Immature natural killer cell (primary cell): ENCODE measurements at regions not wholly inside any gene's neighbourhood (a gene's known extent, or its start where the extent isn't known, plus 50 kb on each side); places are given as distances from the start of the nearest gene placed in this dataset.

Experiments used
- DNase-seq, 3 donors: peaks; one replicate each; pipeline ENCODE4 v3.0.0; 2022; ENCODE audit warnings: mixed read lengths in 1 of 3
- H3K27ac Mint-ChIP-seq, 6 donors: one replicate each; pipeline ENCODE4 v1.8.0; 2020; ENCODE audit warnings: mixed read lengths in 6 of 6, mild to moderate bottlenecking in 5 of 6, inconsistent platforms in 4 of 6, moderate library complexity in 3 of 6
- H3K27me3 Mint-ChIP-seq, 3 donors: one replicate each; pipeline ENCODE4 v1.8.0; 2020 to 2021; ENCODE audit warnings: low read depth in 3 of 3, mild to moderate bottlenecking in 3 of 3, mixed read lengths in 3 of 3, moderate library complexity in 3 of 3, inconsistent platforms in 1 of 3
- H3K36me3 Mint-ChIP-seq, 3 donors: one replicate each; pipeline ENCODE4 v1.8.0; 2020; ENCODE audit warnings: mixed read lengths in 3 of 3, inconsistent platforms in 2 of 3, mild to moderate bottlenecking in 2 of 3
- H3K4me1 Mint-ChIP-seq, 2 donors: one replicate each; pipeline ENCODE4 v1.8.0; 2020; ENCODE audit warnings: inconsistent platforms in 2 of 2, mild to moderate bottlenecking in 2 of 2, mixed read lengths in 2 of 2, moderate library complexity in 1 of 2
- H3K4me3 Mint-ChIP-seq, 5 donors: one replicate each; pipeline ENCODE4 v1.8.0; 2020; ENCODE audit warnings: mild to moderate bottlenecking in 5 of 5, mixed read lengths in 5 of 5, inconsistent platforms in 3 of 5, moderate library complexity in 3 of 5
- H3K9me3 Mint-ChIP-seq, 6 donors: one replicate each; pipeline ENCODE4 v1.8.0; 2020; ENCODE audit warnings: mild to moderate bottlenecking in 6 of 6, mixed read lengths in 6 of 6, inconsistent platforms in 4 of 6, moderate library complexity in 3 of 6

GRCh38 chr2:5325523-5325922 is 366.7 kb upstream of the SOX11 start:
- Mint-ChIP-seq H3K4me1 (no peaks in the 10 kb centered on the region), H3K27ac (no peak overlapping the region), H3K36me3 (no peaks in the 10 kb centered on the region), H3K9me3 (peaks cover 0 to 32% (median 7%) of the 10 kb centered on the region in 6 donors), H3K27me3 (no peaks in the 10 kb centered on the region), H3K4me3 (no peak overlapping the region)
- no peak for DNase-seq

- H3K27me3 Mint-ChIP-seq, result no peaks in the 10 kb centered on the region
- H3K4me3 Mint-ChIP-seq, result no peak overlapping the region
- no peak overlapping the region for H3K27ac Mint-ChIP-seq
- no peaks in the 10 kb centered on the region for H3K4me1 Mint-ChIP-seq
- no peak for DNase-seq
- H3K9me3 Mint-ChIP-seq, result peaks cover 0 to 31% (median 7%) of the 10 kb centered on the region in 6 donors
- no peaks in the 10 kb centered on the region for H3K36me3 Mint-ChIP-seq
Measured at GRCh38 chr2:5328826-5329225, 363.4 kb upstream of the SOX11 start.

GRCh38 chr2:5329763-5330162 is 362.4 kb upstream of the SOX11 start:
- no peak overlapping the region for H3K27ac Mint-ChIP-seq
- H3K36me3 Mint-ChIP-seq, result no peaks in the 10 kb centered on the region

GRCh38 chr2:5330961-5331360 is 361.2 kb upstream of the SOX11 start:
- no peak for DNase-seq
- H3K4me1 Mint-ChIP-seq, result no peaks in the 10 kb centered on the region
- H3K27ac Mint-ChIP-seq, result no peak overlapping the region
- H3K36me3 Mint-ChIP-seq, result no peaks in the 10 kb centered on the region
- H3K9me3 Mint-ChIP-seq, result peaks cover 0 to 17% (median 4%) of the 10 kb centered on the region in 6 donors
- H3K27me3 Mint-ChIP-seq, result no peaks in the 10 kb centered on the region
- H3K4me3 Mint-ChIP-seq, result no peak overlapping the region

More at GRCh38 chr2:5329763-5330162, 362.4 kb upstream of the SOX11 start:
- Mint-ChIP-seq H3K27me3 (no peaks in the 10 kb centered on the region), H3K9me3 (peaks cover 0 to 22% (median 6%) of the 10 kb centered on the region in 6 donors), H3K4me3 (no peak overlapping the region), H3K4me1 (no peaks in the 10 kb centered on the region)
- DNase-seq, result no peak

- H3K27me3 Mint-ChIP-seq, result peaks cover 0 to 1% (median 0%) of the 10 kb centered on the region in 3 donors
- H3K9me3 Mint-ChIP-seq, result peaks cover 0 to 9% (median 3%) of the 10 kb centered on the region in 6 donors
- no peak overlapping the region for H3K27ac Mint-ChIP-seq
Measured at GRCh38 chr2:5332925-5333324, 359.3 kb upstream of the SOX11 start.

GRCh38 chr2:5339473-5339872 is 352.7 kb upstream of the SOX11 start:
- H3K27ac Mint-ChIP-seq, result no peak overlapping the region
- peaks cover 2 to 12% (median 6%) of the 10 kb centered on the region in 6 donors for H3K9me3 Mint-ChIP-seq
- H3K4me1 Mint-ChIP-seq, result no peaks in the 10 kb centered on the region
- no peak overlapping the region for H3K4me3 Mint-ChIP-seq
- no peak for DNase-seq
- H3K36me3 Mint-ChIP-seq, result no peaks in the 10 kb centered on the region
- H3K27me3 Mint-ChIP-seq, result peaks cover 0 to 1% (median 0%) of the 10 kb centered on the region in 3 donors

More at GRCh38 chr2:5332925-5333324, 359.3 kb upstream of the SOX11 start:
- H3K4me3 Mint-ChIP-seq, result no peak overlapping the region
- no peak for DNase-seq
- no peaks in the 10 kb centered on the region for H3K4me1 Mint-ChIP-seq
- H3K36me3 Mint-ChIP-seq, result no peaks in the 10 kb centered on the region

- H3K27me3 Mint-ChIP-seq, result peaks cover 0 to 2% (median 0%) of the 10 kb centered on the region in 3 donors
- DNase-seq, result no peak
- no peaks in the 10 kb centered on the region for H3K4me1 Mint-ChIP-seq
- no peak overlapping the region for H3K4me3 Mint-ChIP-seq
- H3K9me3 Mint-ChIP-seq, result peaks cover 2 to 12% (median 6%) of the 10 kb centered on the region in 6 donors
- no peaks in the 10 kb centered on the region for H3K36me3 Mint-ChIP-seq
- no peak overlapping the region for H3K27ac Mint-ChIP-seq
Measured at GRCh38 chr2:5343785-5344335, 348.3 kb upstream of the SOX11 start.

GRCh38 chr2:5352286-5352685 is 339.9 kb upstream of the SOX11 start:
- Mint-ChIP-seq H3K36me3 (no peaks in the 10 kb centered on the region), H3K27me3 (peaks cover 0 to 4% (median 2%) of the 10 kb centered on the region in 3 donors), H3K9me3 (peaks cover 2 to 13% (median 4%) of the 10 kb centered on the region in 6 donors), H3K27ac (no peak overlapping the region), H3K4me1 (no peaks in the 10 kb centered on the region), H3K4me3 (no peak overlapping the region)
- no peak for DNase-seq

GRCh38 chr2:5353565-5353964 is 338.6 kb upstream of the SOX11 start:
- Mint-ChIP-seq H3K9me3 (peaks cover 2 to 15% (median 3%) of the 10 kb centered on the region in 6 donors), H3K4me3 (no peak overlapping the region), H3K27ac (no peak overlapping the region), H3K36me3 (no peaks in the 10 kb centered on the region), H3K27me3 (peaks cover 0 to 2% (median 2%) of the 10 kb centered on the region in 3 donors), H3K4me1 (no peaks in the 10 kb centered on the region)
- DNase-seq, result no peak

GRCh38 chr2:5359397-5359796 is 332.8 kb upstream of the SOX11 start:
- Mint-ChIP-seq H3K36me3 (no peaks in the 10 kb centered on the region), H3K4me3 (no peak overlapping the region), H3K27me3 (peaks cover 0 to 3% (median 0%) of the 10 kb centered on the region in 3 donors), H3K27ac (no peak overlapping the region), H3K9me3 (peaks cover 0 to 9% (median 4%) of the 10 kb centered on the region in 6 donors), H3K4me1 (no peaks in the 10 kb centered on the region)
- no peak for DNase-seq

GRCh38 chr2:5360081-5360480 is 332.1 kb upstream of the SOX11 start:
- H3K36me3 Mint-ChIP-seq, result no peaks in the 10 kb centered on the region
- H3K9me3 Mint-ChIP-seq, result peaks cover 0 to 9% (median 4%) of the 10 kb centered on the region in 6 donors
- no peak for DNase-seq
- no peak overlapping the region for H3K27ac Mint-ChIP-seq
- H3K4me1 Mint-ChIP-seq, result no peaks in the 10 kb centered on the region
- H3K27me3 Mint-ChIP-seq, result peaks cover 0 to 2% (median 1%) of the 10 kb centered on the region in 3 donors
- H3K4me3 Mint-ChIP-seq, result no peak overlapping the region

GRCh38 chr2:5364361-5364760 is 327.8 kb upstream of the SOX11 start:
- Mint-ChIP-seq H3K36me3 (no peaks in the 10 kb centered on the region), H3K27ac (no peak overlapping the region), H3K9me3 (peaks cover 0 to 17% (median 0%) of the 10 kb centered on the region in 6 donors), H3K27me3 (peaks cover 0 to 5% (median 1%) of the 10 kb centered on the region in 3 donors), H3K4me3 (no peak overlapping the region), H3K4me1 (no peaks in the 10 kb centered on the region)
- no peak for DNase-seq

GRCh38 chr2:5365871-5366461 is 326.2 kb upstream of the SOX11 start:
- Mint-ChIP-seq H3K4me1 (no peaks in the 10 kb centered on the region), H3K4me3 (no peak overlapping the region), H3K27me3 (peaks cover 0 to 5% (median 1%) of the 10 kb centered on the region in 3 donors), H3K9me3 (peaks cover 0 to 17% (median 0%) of the 10 kb centered on the region in 6 donors), H3K36me3 (no peaks in the 10 kb centered on the region), H3K27ac (no peak overlapping the region)
- DNase-seq, result no peak

GRCh38 chr2:5367321-5367720 is 324.9 kb upstream of the SOX11 start:
- H3K36me3 Mint-ChIP-seq, result no peaks in the 10 kb centered on the region
- peaks cover 0 to 5% (median 1%) of the 10 kb centered on the region in 3 donors for H3K27me3 Mint-ChIP-seq
- H3K27ac Mint-ChIP-seq, result no peak overlapping the region
- DNase-seq, result no peak
- no peaks in the 10 kb centered on the region for H3K4me1 Mint-ChIP-seq
- no peak overlapping the region for H3K4me3 Mint-ChIP-seq
- peaks cover 0 to 17% (median 0%) of the 10 kb centered on the region in 6 donors for H3K9me3 Mint-ChIP-seq
